GM19351 (cell line): ENCODE measurements at regions not wholly inside any gene's neighbourhood (a gene's known extent, or its start where the extent isn't known, plus 50 kb on each side); places are given as distances from the start of the nearest gene placed in this dataset.

ENCODE experiments used
- ATAC-seq: cut with Tn5 transposase; IDR thresholded peaks from one replicate; pipeline ENCODE4 v1.9.1; 2021; ENCODE audit warnings: mild to moderate bottlenecking, moderate library complexity; ENCODE audit not compliant: unreplicated experiment

GRCh38 chr22:48180631-48181030 lies 1418.2 kb downstream of the TBC1D22A start:
- no peak for ATAC-seq

DNA sequence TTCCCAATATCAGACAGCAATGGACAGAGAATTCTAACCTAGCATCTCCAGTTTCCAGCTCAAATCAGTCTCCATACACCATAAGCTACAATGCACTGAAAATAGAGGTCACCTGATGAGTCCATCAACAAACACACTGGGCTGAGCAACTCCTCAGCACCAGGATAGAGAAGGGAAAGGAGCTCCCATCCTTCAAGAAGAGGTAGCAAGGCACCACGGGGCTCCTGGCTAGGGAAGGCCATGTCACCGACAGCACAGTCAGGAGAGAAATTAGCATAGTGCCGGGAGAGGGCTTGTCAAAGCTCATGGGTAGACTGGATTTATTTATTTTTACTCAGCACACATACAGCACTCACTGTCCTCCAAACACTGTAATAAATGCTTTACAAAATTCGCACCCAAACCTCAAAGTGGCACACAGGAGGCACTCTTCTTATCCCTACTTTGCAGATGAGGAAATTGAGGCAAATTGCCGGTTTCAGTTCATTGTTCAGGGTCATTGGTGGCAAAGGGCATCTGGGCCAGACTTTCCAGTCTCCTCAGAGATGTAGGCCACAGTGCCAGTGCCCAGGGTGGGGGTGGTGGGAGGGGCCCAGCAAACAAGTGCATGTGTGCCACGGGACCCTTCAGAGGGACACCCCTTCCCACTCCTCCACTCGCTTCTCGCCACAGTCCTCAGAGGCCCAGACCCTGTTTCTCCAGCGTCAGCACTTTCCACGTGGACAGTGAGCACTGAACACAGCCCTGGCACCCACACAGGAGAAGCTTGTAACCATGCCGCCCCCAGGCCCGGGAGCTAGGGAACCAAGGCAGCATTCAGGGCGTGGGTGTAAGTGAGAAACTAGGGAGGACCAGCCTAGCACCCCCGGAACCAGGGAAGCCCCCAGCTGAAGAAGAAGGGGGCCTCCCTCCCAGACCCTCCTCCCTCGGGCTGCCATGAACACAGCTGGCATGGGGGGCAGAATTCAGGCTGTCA lies 1417.4 kb downstream of the TBC1D22A start:
- ATAC-seq, result no peak

- ATAC-seq, result no peak
Measured at GRCh38 chr22:48178536-48178935, 1416.1 kb downstream of the TBC1D22A start.

- no peak for ATAC-seq
Measured at GRCh38 chr22:48177631-48178030, 1415.2 kb downstream of the TBC1D22A start.

GRCh38 chr22:48175721-48176120 lies 1413.3 kb downstream of the TBC1D22A start:
- no peak for ATAC-seq

DNA sequence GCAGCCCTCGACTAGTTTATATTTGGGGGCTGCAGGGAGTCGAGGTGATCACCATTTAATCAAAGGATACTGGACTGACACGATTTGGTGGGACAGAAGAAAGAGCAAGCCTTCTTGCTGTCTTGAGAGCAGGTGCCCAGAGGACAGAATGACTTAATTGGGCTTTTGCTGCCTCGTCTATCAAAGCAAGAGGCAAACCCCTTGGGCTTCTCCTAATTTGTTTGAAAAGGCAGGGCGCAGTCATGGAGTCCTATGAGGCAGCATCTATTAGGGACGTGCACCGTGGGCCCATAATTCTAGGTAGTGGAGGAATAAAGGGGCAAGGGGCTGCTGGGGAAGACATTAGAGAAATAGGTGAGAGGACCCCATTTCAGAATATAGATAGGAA lies 1411.3 kb downstream of the TBC1D22A start:
- ATAC-seq, result no peak

DNA sequence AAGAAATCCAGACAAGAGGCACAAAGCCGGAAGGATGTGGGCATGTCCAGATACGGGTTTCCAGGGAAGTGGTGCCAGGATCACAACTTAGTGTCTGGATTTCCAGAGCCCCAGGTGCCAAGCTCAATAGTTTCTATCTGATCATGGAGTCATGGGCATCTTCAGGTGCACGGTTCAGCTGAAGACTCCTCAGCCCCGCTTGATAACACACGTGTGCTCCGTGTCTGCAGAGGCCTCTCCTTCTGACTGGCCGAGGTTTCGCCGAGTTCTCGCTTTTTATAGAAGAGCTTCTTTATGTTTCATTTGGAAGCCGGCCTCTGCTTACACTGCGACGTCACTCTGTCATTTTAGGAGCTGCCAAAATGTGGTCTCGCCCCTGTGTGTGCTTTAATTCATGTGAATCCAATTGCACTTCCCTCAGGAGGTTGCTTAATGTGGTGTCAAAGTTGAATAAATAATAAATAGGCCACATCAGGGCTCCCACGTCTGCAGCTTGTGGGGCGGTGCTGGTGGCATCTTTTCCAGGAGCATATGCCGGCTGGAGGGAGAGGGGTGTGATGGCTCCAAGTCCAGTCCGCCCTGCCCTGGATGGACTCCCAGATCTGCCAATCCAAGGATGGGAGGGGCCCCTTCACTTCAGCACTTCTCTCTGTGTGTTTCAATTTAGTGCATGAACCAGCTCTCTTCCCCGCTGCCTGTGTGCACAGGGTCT lies 1410.8 kb downstream of the TBC1D22A start:
- no peak for ATAC-seq

DNA sequence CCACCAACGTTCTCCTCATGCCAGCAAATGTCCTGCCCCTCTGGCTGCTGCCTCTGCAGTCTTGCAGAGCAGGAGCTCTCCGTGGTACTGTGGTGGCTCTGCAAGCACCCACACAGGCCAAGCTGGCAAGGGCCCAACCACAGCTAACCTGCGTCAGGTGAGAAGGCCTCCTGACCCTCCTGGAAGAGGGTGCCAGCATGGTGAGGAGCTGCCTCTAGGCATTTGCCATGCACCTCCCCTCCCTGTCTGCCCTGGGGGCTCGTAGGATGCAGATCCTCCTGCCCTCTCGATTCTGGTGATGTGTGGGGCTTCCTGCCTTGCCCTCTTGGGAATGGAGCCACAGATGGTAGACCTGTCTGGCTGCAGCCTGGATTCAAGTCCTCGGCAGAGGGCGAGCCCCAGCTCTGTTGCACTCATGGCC lies 1408.8 kb downstream of the TBC1D22A start:
- ATAC-seq, result no peak

DNA sequence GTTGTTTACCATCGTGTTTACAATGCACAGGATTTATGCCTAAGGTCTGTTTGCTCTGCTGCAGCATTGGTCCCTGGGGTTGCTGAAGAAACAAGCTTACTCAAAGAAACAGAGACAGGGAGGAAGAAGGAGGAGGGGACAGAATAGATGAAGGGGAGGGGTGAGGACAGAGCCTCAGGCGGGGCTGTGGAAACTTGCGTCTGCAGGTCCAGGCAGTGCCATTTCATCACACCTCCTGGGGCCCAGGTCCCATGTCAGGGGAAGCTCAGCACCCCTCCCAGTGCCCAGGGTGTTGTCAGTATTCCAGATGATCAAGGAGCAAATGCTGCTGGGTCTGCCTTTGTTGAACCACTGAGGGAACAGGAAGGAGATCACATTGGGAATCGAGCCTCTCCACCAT lies 1406.8 kb downstream of the TBC1D22A start:
- ATAC-seq, result no peak

- ATAC-seq, result no peak
Measured at GRCh38 chr22:48167238-48167637, 1404.8 kb downstream of the TBC1D22A start.

DNA sequence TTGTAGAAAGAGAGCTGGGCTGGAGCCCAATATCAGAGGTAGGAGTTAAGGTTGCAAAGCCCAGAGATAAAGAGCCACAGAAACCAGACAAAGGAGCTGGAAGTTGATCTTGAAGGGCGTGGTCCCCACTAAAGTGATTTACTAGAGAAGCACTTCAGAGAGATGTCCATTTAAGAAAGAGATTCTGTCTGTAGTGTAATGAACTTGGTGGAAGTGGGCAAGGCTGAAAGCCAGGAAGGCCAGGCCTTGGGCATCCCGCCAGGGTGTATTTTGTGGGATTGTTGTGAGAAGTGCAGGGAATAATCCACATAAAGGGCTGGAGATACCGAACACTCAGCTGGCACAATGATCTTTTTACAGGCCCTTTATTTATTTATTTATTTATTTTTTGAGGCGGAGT lies 1398.8 kb downstream of the TBC1D22A start:
- no peak for ATAC-seq

DNA sequence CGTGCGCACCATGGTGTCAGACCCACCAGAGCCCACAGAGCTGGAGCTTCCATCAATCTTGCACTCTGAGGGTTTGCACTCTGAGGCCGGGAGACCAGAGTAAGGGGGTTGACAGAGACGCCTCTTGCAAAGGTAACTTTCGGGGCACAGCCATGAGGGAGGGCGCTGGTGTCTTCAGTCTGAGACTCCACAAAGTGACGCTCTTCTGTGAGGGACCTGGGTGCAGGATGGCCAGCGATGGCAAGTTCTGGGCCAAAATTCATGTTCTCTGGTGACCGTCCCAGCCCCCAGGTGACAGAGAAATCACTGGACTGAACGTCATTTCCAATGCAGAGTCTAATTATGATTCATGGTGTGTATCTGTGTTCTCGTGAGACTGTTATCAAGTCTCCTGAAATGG lies 1395.2 kb downstream of the TBC1D22A start:
- no peak for ATAC-seq

- ATAC-seq, result no peak
Measured at GRCh38 chr22:48156603-48157355, 1394.3 kb downstream of the TBC1D22A start.

DNA sequence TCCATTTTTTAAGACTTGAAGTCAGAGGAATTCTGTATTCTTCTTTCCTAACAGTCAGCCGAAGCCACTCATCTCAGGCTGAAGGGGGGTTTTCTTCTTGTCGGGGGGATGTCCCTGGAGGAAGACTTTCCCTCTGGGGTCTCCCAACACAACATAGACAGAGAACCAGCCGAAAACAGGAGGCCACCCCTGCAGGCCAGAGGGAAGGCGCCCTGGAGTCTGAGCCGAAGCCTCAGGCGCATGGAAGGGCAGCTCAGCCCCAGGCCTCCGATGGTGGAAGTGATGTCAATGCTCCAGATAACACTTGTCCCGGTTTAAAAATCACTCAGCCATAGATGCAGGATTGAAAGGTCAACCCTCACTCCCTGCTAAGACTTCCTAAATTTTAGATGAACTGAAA lies 1393.0 kb downstream of the TBC1D22A start:
- ATAC-seq, result no peak

DNA sequence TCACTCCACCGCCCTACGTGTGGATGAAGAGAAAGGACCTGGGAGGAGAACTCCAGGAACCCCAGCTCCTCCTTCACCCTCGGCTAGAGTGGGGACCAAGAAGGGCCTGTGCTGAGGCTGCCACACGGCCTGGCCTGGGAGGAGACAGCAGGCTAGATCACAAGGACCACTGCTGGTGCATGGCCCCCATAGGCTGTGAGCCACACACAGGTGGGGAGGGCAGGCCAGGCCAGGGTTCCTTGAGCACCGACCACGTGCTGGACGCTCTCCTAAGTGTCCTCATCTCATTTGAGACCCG lies 1392.4 kb downstream of the TBC1D22A start:
- no peak for ATAC-seq

DNA sequence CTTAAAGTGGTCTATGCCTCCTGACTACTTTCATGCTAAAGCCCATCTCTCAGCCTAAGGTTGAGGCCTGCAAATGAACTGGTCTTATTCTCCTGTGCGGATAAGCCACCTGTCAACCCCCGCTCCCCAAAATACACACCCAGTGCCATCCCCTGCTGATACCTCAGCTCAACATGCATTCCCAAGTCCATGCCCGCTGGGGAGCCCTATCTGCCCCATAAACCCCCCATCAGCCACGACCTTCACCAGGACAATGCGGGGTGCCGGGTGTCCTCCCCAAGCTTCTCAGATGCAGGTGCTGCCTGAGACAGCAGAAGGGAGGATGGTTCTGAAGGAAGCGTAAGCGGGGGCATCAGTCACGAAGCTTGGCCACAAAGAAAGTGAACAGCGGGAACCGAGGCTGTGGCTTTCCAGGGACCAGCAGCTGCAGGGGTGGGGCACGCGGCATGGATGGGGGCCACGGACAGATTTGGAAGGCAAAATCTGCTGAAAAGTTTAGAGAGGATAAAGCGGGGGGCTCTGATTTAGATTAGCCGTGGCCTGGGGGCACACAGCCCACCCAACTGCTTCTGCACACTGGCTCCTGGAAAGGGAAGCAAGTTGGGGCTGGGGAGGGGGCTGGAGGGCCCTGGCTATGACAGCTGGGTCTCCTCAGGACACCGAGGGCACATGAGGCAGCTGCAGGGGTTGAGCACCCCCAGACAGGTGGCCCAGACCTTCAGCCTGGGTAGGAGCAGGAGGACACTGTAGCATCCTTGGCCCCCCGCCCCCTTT lies 1391.9 kb downstream of the TBC1D22A start:
- no peak for ATAC-seq

GRCh38 chr22:48153726-48154125 lies 1391.3 kb downstream of the TBC1D22A start:
- ATAC-seq, result no peak

GRCh38 chr22:48152916-48153315 lies 1390.5 kb downstream of the TBC1D22A start:
- ATAC-seq, result no peak

DNA sequence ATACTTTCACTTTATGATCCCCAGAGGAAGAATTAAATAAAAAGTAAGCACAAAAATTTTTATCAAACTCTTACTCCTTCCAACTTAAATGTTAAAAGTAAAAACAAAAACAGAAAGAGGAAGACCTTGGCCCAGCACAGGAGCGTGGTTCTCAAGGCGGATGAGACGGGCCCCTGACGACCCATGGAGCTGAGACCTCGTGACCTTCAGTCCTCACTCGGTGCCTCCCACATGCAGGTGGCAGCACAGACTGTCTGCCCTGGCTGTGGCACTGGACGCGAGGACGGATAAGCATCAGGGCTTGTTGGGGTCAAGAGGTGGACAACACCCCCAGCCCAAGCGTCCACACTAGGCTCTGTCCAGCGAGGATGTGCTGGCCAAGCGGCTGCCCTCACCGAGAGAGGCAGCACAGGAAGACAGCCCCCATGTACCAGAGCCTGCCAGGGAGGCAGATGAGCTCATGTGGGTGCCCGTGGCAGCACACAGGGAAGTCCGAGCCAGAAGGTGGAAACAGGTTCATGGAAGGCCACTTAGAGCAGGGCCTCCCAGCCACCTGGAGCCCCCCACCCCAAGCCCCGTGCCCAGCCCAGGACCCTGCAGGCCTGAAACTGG lies 1389.8 kb downstream of the TBC1D22A start:
- ATAC-seq, result no peak

DNA sequence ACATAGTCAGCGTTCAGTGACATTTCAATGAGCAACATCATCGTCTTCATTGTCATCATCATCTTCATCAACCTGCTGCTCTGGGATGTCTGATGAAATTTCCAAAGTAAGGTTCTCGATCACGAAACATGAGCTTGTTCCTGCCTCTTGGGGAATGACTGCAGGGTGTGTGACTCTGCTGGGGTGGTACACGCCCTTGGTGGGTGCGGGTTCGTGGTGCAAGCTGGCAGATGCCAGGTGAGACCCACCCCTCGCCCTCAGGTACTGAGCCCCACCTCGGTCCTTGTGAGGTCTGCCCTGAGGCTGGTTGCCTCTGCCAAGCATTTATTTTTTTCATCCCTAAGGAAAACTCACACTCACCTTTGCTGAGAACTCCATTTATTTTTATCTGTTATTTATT lies 1389.2 kb downstream of the TBC1D22A start:
- ATAC-seq, result no peak
